CD8-positive, alpha-beta memory T cell (primary cell): ENCODE measurements at regions not wholly inside any gene's neighbourhood (a gene's known extent, or its start where the extent isn't known, plus 50 kb on each side); places are given as distances from the start of the nearest gene placed in this dataset.

Experiments used
- CTCF ChIA-PET: fragments of 350-600 bp; sonication (Branson Sonifier 250); formaldehyde crosslinking; loops from one replicate; lab custom pipeline; 2021; ENCODE audit warnings: antibody characterized with exemption; lab: Charles Lee
- POLR2A ChIA-PET: fragments of 350-600 bp; sonication (Branson Sonifier 250); formaldehyde crosslinking; loops from one replicate; lab custom pipeline; 2021; ENCODE audit warnings: antibody characterized with exemption; lab: Charles Lee
- DNase-seq, 5 donors: peaks; one replicate each; pipeline versions ENCODE4 v3.0.0 to v3.0.0-alpha.2; 2020 to 2022; ENCODE audit warnings: mixed read lengths in 1 of 5
- H3K27ac ChIP-seq: one replicate; pipeline ENCODE4 v1.7.0; 2013; ENCODE audit warnings: low read depth, mild to moderate bottlenecking, low read length, moderate library complexity
- H3K27me3 ChIP-seq: 2 replicates; pipeline ENCODE4 v1.7.0; 2013; ENCODE audit warnings: low read length, mild to moderate bottlenecking; ENCODE audit not compliant: insufficient read depth, poor library complexity, severe bottlenecking
- H3K36me3 ChIP-seq: 2 replicates; pipeline ENCODE4 v1.7.0; 2013; ENCODE audit warnings: mild to moderate bottlenecking, low read length, moderate library complexity; ENCODE audit not compliant: insufficient read depth
- H3K4me1 ChIP-seq: 2 replicates; pipeline ENCODE4 v1.7.0; 2013; ENCODE audit warnings: mild to moderate bottlenecking, low read length, moderate library complexity; ENCODE audit not compliant: insufficient read depth
- H3K4me3 ChIP-seq: 2 replicates; pipeline ENCODE4 v1.7.0; 2013; ENCODE audit warnings: mild to moderate bottlenecking, low read length
- H3K9me3 ChIP-seq: 2 replicates; pipeline ENCODE4 v1.7.0; 2013; ENCODE audit warnings: mild to moderate bottlenecking, low read length
- H3K27ac Mint-ChIP-seq, 8 donors: one replicate each; pipeline ENCODE4 v1.8.0; 2020 to 2021; ENCODE audit warnings: mixed read lengths in 8 of 8, mild to moderate bottlenecking in 6 of 8, inconsistent platforms in 3 of 8, moderate library complexity in 3 of 8
- H3K27me3 Mint-ChIP-seq, 2 donors: one replicate each; pipeline ENCODE4 v1.8.0; 2020 to 2021; ENCODE audit warnings: mixed read lengths in 2 of 2, mild to moderate bottlenecking in 1 of 2, moderate library complexity in 1 of 2
- H3K36me3 Mint-ChIP-seq, 3 donors: one replicate each; pipeline ENCODE4 v1.8.0; 2020 to 2021; ENCODE audit warnings: mixed read lengths in 3 of 3, inconsistent platforms in 1 of 3, mild to moderate bottlenecking in 1 of 3
- H3K4me1 Mint-ChIP-seq, 3 donors: one replicate each; pipeline ENCODE4 v1.8.0; 2020 to 2021; ENCODE audit warnings: mixed read lengths in 3 of 3, inconsistent platforms in 1 of 3, mild to moderate bottlenecking in 1 of 3
- H3K4me3 Mint-ChIP-seq, 7 donors: one replicate each; pipeline ENCODE4 v1.8.0; 2020 to 2021; ENCODE audit warnings: mixed read lengths in 7 of 7, mild to moderate bottlenecking in 6 of 7, moderate library complexity in 4 of 7, inconsistent platforms in 2 of 7
- H3K9me3 Mint-ChIP-seq, 5 donors: one replicate each; pipeline ENCODE4 v1.8.0; 2020 to 2022; ENCODE audit warnings: mixed read lengths in 5 of 5, mild to moderate bottlenecking in 3 of 5, moderate library complexity in 2 of 5, inconsistent platforms in 1 of 5

DNA sequence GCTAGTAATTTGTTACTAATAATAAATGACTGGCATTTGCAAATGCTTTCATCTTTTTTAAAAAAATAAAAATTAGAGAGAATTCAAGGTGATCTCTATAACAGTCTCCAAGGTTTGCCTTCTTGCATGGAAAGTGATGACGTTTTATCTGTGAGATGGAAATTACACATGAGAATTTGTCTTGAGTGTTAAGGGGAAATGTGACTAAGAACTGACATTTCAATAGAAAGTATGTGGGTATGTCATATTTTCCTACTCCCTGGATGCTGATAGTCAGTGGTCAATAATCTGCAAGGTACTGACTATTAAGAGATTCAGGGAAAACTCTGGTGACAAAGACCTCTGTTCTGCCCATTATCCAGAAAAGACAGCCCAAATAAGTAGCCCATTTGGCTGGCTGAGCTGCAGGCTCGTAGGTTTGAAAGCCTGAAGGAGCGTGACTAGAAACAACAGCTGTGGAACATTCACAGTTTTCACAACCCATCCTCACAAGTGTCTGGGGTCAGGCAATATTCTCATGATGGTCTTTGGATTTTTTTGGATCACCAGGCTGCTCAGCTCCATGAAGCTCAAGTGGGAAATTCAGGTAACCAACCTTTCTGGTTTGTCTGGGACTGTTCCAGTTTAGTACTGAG is 49.7 kb upstream of the WSCD1 start:
- Mint-ChIP-seq H3K36me3 (no peaks in the 10 kb centered on the region), H3K4me3 (no peak overlapping the region), H3K9me3 (no peaks in the 10 kb centered on the region), H3K27me3 (peaks cover 1 to 30% of the 10 kb centered on the region in 2 donors), H3K27ac (no peak overlapping the region), H3K4me1 (no peaks in the 10 kb centered on the region)
- Histone ChIP-seq H3K4me1 (no peaks in the 10 kb centered on the region), H3K27me3 (no peaks in the 10 kb centered on the region), H3K4me3 (no peak overlapping the region), H3K27ac (no peak overlapping the region), H3K9me3 (no peaks in the 10 kb centered on the region), H3K36me3 (no peaks in the 10 kb centered on the region)
- no peak for DNase-seq
- POLR2A ChIA-PET: no interaction called here
- CTCF ChIA-PET: no interaction called here
